Endodermal cell (in vitro differentiated cells): ENCODE measurements at regions not wholly inside any gene's neighbourhood (a gene's known extent, or its start where the extent isn't known, plus 50 kb on each side); places are given as distances from the start of the nearest gene placed in this dataset.

Experiments
- DNase-seq: peaks from one replicate; pipeline ENCODE4 v3.0.0-alpha.2; 2017
- H3K27ac ChIP-seq: 2 replicates; pipeline ENCODE4 v1.5.1; 2013; ENCODE audit warnings: mild to moderate bottlenecking, low read depth, low read length, moderate library complexity
- H3K27me3 ChIP-seq: 2 replicates; pipeline ENCODE4 v1.6.1; 2013; ENCODE audit warnings: mild to moderate bottlenecking, low read length, moderate library complexity; ENCODE audit not compliant: insufficient read depth, control insufficient read depth, poor library complexity, severe bottlenecking
- H3K36me3 ChIP-seq: 2 replicates; pipeline ENCODE4 v1.7.0; 2013; ENCODE audit warnings: mild to moderate bottlenecking, low read length, moderate library complexity; ENCODE audit not compliant: control insufficient read depth, insufficient read depth
- H3K4me1 ChIP-seq: one replicate; pipeline ENCODE4 v1.7.0; 2013; ENCODE audit warnings: low read length; ENCODE audit not compliant: control insufficient read depth, insufficient read depth
- H3K4me3 ChIP-seq: 2 replicates; pipeline ENCODE4 v1.5.1; 2013; ENCODE audit warnings: mild to moderate bottlenecking, low read length, moderate library complexity
- H3K9ac ChIP-seq: 2 replicates; pipeline ENCODE4 v1.6.1; 2013; ENCODE audit warnings: mild to moderate bottlenecking, low read length, moderate library complexity; ENCODE audit not compliant: poor library complexity, severe bottlenecking; ENCODE audit errors: extremely low read depth
- H3K9me3 ChIP-seq: 2 replicates; pipeline ENCODE4 v1.6.1; 2013; ENCODE audit warnings: mild to moderate bottlenecking, low read length, moderate library complexity; ENCODE audit not compliant: control insufficient read depth
- H3K27ac Mint-ChIP-seq: 2 replicates; pipeline ENCODE4 v1.8.0; 2020; ENCODE audit warnings: mixed read lengths
- H3K27me3 Mint-ChIP-seq: 2 replicates; pipeline ENCODE4 v1.8.0; 2021; ENCODE audit warnings: mild to moderate bottlenecking, mixed read lengths; ENCODE audit not compliant: insufficient read depth
- H3K36me3 Mint-ChIP-seq: 2 replicates; pipeline ENCODE4 v1.8.0; 2020; ENCODE audit warnings: low read depth, mixed read lengths
- H3K4me1 Mint-ChIP-seq: 2 replicates; pipeline ENCODE4 v1.8.0; 2020; ENCODE audit warnings: mixed read lengths
- H3K4me3 Mint-ChIP-seq: 2 replicates; pipeline ENCODE4 v1.8.0; 2020; ENCODE audit warnings: mild to moderate bottlenecking, moderate library complexity, mixed read lengths
- H3K9me3 Mint-ChIP-seq: 2 replicates; pipeline ENCODE4 v1.8.0; 2020; ENCODE audit warnings: mild to moderate bottlenecking, mixed read lengths
- WGBS, 2 experiments: methylation state at CpG; one replicate each; pipeline versions ENCODE4 v1.1.5 to v1.1.7; 2013; ENCODE audit warnings: missing lambda C conversion rate in 2 of 2, mixed read lengths in 1 of 2; ENCODE audit not compliant: insufficient coverage in 1 of 2, insufficient read length in 1 of 2; 5-methylcytosine and 5-hydroxymethylcytosine counted together
- TF ChIP-seq, protein P1 (sequence below): fragments of 200-600 bp; sonication (generic); conservative IDR thresholded peaks from 2 replicates; pipeline ENCODE4 v1.5.0; 2021; ENCODE audit warnings: antibody characterized with exemption, mild to moderate bottlenecking

- Histone ChIP-seq H3K9ac (no peak overlapping the region), H3K9me3 (no peaks in the 10 kb centered on the region), H3K4me1 (no peaks in the 10 kb centered on the region), H3K27me3 (no peaks in the 10 kb centered on the region), H3K36me3 (no peaks in the 10 kb centered on the region), H3K27ac (no peak overlapping the region), H3K4me3 (no peak overlapping the region)
- TF ChIP-seq, protein P1, sequence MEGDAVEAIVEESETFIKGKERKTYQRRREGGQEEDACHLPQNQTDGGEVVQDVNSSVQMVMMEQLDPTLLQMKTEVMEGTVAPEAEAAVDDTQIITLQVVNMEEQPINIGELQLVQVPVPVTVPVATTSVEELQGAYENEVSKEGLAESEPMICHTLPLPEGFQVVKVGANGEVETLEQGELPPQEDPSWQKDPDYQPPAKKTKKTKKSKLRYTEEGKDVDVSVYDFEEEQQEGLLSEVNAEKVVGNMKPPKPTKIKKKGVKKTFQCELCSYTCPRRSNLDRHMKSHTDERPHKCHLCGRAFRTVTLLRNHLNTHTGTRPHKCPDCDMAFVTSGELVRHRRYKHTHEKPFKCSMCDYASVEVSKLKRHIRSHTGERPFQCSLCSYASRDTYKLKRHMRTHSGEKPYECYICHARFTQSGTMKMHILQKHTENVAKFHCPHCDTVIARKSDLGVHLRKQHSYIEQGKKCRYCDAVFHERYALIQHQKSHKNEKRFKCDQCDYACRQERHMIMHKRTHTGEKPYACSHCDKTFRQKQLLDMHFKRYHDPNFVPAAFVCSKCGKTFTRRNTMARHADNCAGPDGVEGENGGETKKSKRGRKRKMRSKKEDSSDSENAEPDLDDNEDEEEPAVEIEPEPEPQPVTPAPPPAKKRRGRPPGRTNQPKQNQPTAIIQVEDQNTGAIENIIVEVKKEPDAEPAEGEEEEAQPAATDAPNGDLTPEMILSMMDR = no peak
- DNase-seq = no peak
- WGBS, 2 experiments = 83 to 91% methylated on average over 2 of the region's 2 CpGs
- Mint-ChIP-seq H3K27me3 (no peaks in the 10 kb centered on the region), H3K4me1 (no peaks in the 10 kb centered on the region), H3K9me3 (no peaks in the 10 kb centered on the region), H3K27ac (no peak overlapping the region), H3K4me3 (no peak overlapping the region), H3K36me3 (no peaks in the 10 kb centered on the region)
These were observed 328.8 kb upstream of the GATB start for GRCh38 chr4:152089584-152089983.

DNA sequence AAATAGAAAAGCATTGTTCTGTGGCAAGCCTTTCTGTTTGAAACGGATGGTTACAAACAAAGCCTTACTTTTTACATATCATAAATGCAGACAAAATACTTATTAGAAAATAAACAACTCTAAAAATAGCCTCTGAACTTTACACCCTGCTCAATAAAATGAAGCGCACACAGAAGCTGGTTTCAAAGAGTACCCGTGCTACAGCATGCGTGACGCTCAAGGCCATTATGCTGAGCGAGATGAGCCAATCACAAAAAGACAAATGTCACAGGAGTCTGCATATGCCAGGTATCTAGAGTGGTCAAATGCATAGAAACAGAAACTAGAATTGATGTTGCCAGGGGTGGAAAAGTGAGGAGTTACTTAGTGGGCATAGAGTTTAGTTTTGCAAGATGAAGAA, 326.5 kb upstream of the GATB start:
- no peaks in the 10 kb centered on the region for H3K27me3 Mint-ChIP-seq
- H3K4me3 ChIP-seq = no peak overlapping the region
- H3K36me3 ChIP-seq = no peaks in the 10 kb centered on the region
- TF ChIP-seq, protein P1 = no peak
- no peak overlapping the region for H3K4me3 Mint-ChIP-seq
- DNase-seq = no peak
- H3K4me1 ChIP-seq = no peaks in the 10 kb centered on the region
- H3K9me3 Mint-ChIP-seq = no peaks in the 10 kb centered on the region
- H3K27ac ChIP-seq = no peak overlapping the region
- H3K27ac Mint-ChIP-seq = no peak overlapping the region
- no peaks in the 10 kb centered on the region for H3K4me1 Mint-ChIP-seq
- H3K9me3 ChIP-seq = no peaks in the 10 kb centered on the region
- H3K36me3 Mint-ChIP-seq = no peaks in the 10 kb centered on the region
- WGBS, 2 experiments = 93 to 100% methylated on average over 5 to 6 of the region's 6 CpGs
- no peaks in the 10 kb centered on the region for H3K27me3 ChIP-seq
- H3K9ac ChIP-seq = no peak overlapping the region

DNA sequence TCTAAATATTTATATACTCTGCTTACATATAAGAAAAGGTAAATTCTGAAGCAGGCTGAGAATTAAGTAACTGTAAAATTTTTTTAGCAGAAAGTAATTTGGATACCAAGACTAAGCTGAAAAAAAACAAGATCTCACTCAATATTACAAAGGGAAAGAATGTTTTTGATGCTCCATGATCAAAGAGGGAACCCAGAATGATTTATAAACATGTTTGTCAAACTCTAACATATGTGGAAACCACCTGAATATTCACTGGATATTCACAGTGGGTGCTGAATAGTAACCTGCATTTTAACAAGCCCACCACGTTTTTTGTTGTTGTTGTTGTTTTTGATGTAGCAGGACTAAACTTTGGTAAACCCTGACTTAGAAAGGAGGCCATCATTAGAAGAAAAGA, 324.9 kb upstream of the GATB start:
- Histone ChIP-seq H3K4me1 (no peaks in the 10 kb centered on the region), H3K36me3 (no peaks in the 10 kb centered on the region), H3K27me3 (no peaks in the 10 kb centered on the region), H3K9ac (no peak overlapping the region), H3K27ac (no peak overlapping the region), H3K9me3 (no peaks in the 10 kb centered on the region), H3K4me3 (no peak overlapping the region)
- H3K4me3 Mint-ChIP-seq = no peak overlapping the region
- no peaks in the 10 kb centered on the region for H3K36me3 Mint-ChIP-seq
- 17 to 40% methylated on average over 1 of the region's 1 CpG for WGBS, 2 experiments
- no peak for DNase-seq
- H3K4me1 Mint-ChIP-seq = no peaks in the 10 kb centered on the region
- no peak overlapping the region for H3K27ac Mint-ChIP-seq
- H3K27me3 Mint-ChIP-seq = no peaks in the 10 kb centered on the region
- H3K9me3 Mint-ChIP-seq = no peaks in the 10 kb centered on the region
- TF ChIP-seq, protein P1 = no peak
